ENCODE measurements at regions not wholly inside any gene's neighbourhood (a gene's known extent, or its start where the extent isn't known, plus 50 kb on each side); places are given as distances from the start of the nearest gene placed in this dataset.

GRCh38 chr18:34977838-34978532 is 63.2 kb upstream of the MAPRE2 start:
- peak in 2 of 3 donors; percentile 38 to 60 for DNase-seq (ENCODE audit: low read depth in 2 of 3, low spot score in 1 of 3)

- DNase-seq (ENCODE audit: low read depth in 2 of 3, low spot score in 1 of 3): peak in 1 of 3 donors; percentile 9
Measured at GRCh38 chr18:34978533-34978893, 62.7 kb upstream of the MAPRE2 start.

DNA sequence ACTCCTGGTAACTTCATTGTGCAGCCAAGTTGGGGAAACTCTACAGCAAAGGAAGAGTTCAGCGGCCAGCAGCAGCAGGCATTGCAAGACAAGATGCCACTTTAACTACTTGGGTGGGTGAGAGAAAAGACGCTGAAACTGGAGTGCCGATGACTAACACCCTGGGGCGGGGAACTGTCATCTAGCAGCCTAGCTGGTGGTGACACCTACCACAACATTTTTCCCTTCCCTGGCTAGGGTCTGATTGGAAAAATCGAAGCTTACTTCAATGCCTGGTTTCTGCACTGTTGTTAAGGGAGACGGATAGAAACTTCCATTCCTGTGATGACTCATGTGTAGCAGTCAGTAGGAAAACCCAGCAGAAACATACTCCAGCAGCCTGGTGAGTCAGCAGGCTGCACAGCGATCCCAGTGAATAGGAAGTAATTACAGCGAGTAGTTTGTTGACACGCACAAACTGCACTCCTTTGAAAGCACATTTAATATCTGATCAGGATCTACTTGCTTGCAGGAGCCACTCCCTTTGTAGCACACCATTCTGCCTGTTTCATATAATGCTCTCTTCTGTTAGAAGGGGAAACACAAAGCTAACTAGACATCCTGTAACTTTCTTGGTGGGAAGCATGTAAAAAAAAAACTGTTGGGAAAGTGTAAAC is 62.1 kb upstream of the MAPRE2 start:
- peak; percentile 56 to 71 (median 57) for DNase-seq (ENCODE audit: low read depth in 2 of 3, low spot score in 1 of 3)

- DNase-seq (ENCODE audit: low read depth in 2 of 3, low spot score in 1 of 3): no peak
Measured at GRCh38 chr18:34981487-34981886, 59.7 kb upstream of the MAPRE2 start.

GRCh38 chr18:34985963-34986362 is 55.2 kb upstream of the MAPRE2 start:
- no peak for DNase-seq (ENCODE audit: low read depth in 2 of 3, low spot score in 1 of 3)

- no peak for DNase-seq (ENCODE audit: low read depth in 2 of 3, low spot score in 1 of 3)
Measured at GRCh38 chr18:34990597-34990996, 50.6 kb upstream of the MAPRE2 start.

DNA sequence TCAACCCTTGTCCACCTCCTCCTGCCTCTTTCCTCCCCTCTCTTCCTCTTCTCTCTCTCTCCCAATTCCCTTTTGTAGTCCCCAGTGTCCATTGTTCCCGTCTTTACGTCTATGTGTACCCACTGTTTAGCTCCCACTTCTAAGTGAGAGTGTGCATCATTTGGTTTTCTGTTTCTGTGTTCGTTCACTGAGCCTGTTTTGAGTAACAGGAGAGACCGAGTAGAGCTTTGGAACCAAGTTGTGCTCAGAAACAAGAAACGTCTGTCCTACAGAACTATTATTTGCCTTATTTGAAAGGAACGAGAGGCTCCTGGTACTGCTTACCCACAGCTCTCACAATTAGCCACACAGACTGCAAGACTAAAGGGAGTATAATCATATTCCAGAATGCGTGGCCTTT is 50.1 kb upstream of the MAPRE2 start:
- DNase-seq (ENCODE audit: low read depth in 2 of 3, low spot score in 1 of 3): no peak

All from stimulated activated CD4-positive, alpha-beta T cell treated with anti-CD3 and anti-CD28 coated beads, Interleukin-12 subunit alpha, Interleukin-12 subunit beta, amount 100 ng/mL, for 48 hours (primary cell).